Uterus (tissue), 2 donors: ENCODE measurements at regions not wholly inside any gene's neighbourhood (a gene's known extent, or its start where the extent isn't known, plus 50 kb on each side); places are given as distances from the start of the nearest gene placed in this dataset.

Experiments
- POLR2A ChIP-seq, 2 donors: fragments of 450-650 bp; IDR thresholded peaks; one replicate each; pipeline ENCODE4 v1.6.1; 2016; ENCODE audit warnings: antibody characterized with exemption in 2 of 2, mild to moderate bottlenecking in 1 of 2, moderate library complexity in 1 of 2
- TF ChIP-seq, protein P1 (sequence below), 4 experiments: fragments of 200-600 bp in 2 of 4; fragments of 450-650 bp in 2 of 4; sonication (generic) in 2 of 4; IDR thresholded peaks; one replicate each; pipeline ENCODE4 v1.5.1; 2016 to 2019; ENCODE audit warnings: antibody characterized with exemption in 4 of 4, mild to moderate bottlenecking in 2 of 4, moderate library complexity in 1 of 4

DNA sequence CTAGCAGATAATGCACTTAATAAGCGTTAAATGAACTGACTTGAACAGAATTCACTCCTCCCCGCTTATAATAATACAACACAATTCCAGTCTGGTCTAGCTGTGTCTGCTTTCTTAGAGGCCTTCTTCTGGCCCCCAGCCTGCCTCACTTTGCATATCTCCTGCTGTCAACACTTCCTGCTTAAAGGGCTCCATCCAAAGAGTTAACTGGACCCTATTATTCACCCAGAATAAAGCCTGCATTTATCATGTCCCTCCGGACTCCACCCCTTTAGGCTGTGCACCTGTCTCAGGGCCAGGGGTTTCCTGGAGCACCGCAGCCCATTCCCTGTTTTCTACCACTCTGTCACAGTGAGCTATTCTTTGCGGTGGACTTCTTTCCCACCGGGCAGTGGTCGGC, 115.4 kb upstream of the FOXN2 start:
- TF ChIP-seq, protein P1, sequence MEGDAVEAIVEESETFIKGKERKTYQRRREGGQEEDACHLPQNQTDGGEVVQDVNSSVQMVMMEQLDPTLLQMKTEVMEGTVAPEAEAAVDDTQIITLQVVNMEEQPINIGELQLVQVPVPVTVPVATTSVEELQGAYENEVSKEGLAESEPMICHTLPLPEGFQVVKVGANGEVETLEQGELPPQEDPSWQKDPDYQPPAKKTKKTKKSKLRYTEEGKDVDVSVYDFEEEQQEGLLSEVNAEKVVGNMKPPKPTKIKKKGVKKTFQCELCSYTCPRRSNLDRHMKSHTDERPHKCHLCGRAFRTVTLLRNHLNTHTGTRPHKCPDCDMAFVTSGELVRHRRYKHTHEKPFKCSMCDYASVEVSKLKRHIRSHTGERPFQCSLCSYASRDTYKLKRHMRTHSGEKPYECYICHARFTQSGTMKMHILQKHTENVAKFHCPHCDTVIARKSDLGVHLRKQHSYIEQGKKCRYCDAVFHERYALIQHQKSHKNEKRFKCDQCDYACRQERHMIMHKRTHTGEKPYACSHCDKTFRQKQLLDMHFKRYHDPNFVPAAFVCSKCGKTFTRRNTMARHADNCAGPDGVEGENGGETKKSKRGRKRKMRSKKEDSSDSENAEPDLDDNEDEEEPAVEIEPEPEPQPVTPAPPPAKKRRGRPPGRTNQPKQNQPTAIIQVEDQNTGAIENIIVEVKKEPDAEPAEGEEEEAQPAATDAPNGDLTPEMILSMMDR (IDR thresholded peaks at IDR 0.05) = no peak
- TF ChIP-seq POLR2A (IDR thresholded peaks at IDR 0.05) = no peak
